CD4-positive, alpha-beta T cell (primary cell): ENCODE measurements at regions not wholly inside any gene's neighbourhood (a gene's known extent, or its start where the extent isn't known, plus 50 kb on each side); places are given as distances from the start of the nearest gene placed in this dataset.

Experiments used
- ATAC-seq: fragments of 200-7000 bp; cut with Tn5 transposase; one replicate; pipeline ENCODE4 v1.10.0; 2022; ENCODE audit warnings: mild to moderate bottlenecking; ENCODE audit not compliant: poor library complexity
- CTCF ChIA-PET: fragments of 350-600 bp; sonication (Branson Sonifier 250); formaldehyde crosslinking; loops from one replicate; lab custom pipeline; 2021; ENCODE audit warnings: antibody characterized with exemption, inconsistent platforms; lab: Charles Lee
- POLR2A ChIA-PET: fragments of 350-600 bp; sonication (Branson Sonifier 250); formaldehyde crosslinking; loops from one replicate; lab custom pipeline; 2021; ENCODE audit warnings: antibody characterized with exemption, inconsistent platforms; lab: Charles Lee
- DNase-seq, 14 experiments: peaks; one replicate each; pipeline ENCODE4 v3.0.0-alpha.2; 2013 to 2020; ENCODE audit warnings: mixed read lengths in 2 of 14
- H3K27ac ChIP-seq, 2 donors: one replicate each; pipeline versions ENCODE4 v1.5.1 to v1.7.0; 2013; ENCODE audit warnings: low read length in 2 of 2, low read depth in 1 of 2, mild to moderate bottlenecking in 1 of 2
- H3K27me3 ChIP-seq, 2 experiments: 1 replicate in 1 of 2; 2 replicates in 1 of 2; pipeline versions ENCODE4 v1.6.1 to v1.7.0; 2013; ENCODE audit warnings: low read length in 2 of 2, control low read depth in 1 of 2, mild to moderate bottlenecking in 1 of 2, moderate library complexity in 1 of 2; ENCODE audit not compliant: insufficient read depth in 2 of 2, control insufficient read depth in 1 of 2
- H3K36me3 ChIP-seq: one replicate; pipeline ENCODE4 v1.6.1; 2013; ENCODE audit warnings: low read length, control low read depth; ENCODE audit not compliant: insufficient read depth
- H3K4me1 ChIP-seq: one replicate; pipeline ENCODE4 v1.6.1; 2013; ENCODE audit warnings: low read length, control low read depth; ENCODE audit not compliant: insufficient read depth
- H3K4me3 ChIP-seq: one replicate; pipeline ENCODE4 v1.5.1; 2013; ENCODE audit warnings: mild to moderate bottlenecking, low read length, moderate library complexity
- H3K9me3 ChIP-seq, 2 experiments: 1 replicate in 1 of 2; 2 replicates in 1 of 2; pipeline versions ENCODE4 v1.6.1 to v1.7.0; 2013; ENCODE audit warnings: low read length in 2 of 2, mild to moderate bottlenecking in 2 of 2, control low read depth in 1 of 2, moderate library complexity in 1 of 2; ENCODE audit not compliant: control insufficient read depth in 1 of 2, insufficient read depth in 1 of 2
- H3K27ac Mint-ChIP-seq: one replicate; pipeline ENCODE4 v1.8.0; 2020; ENCODE audit warnings: mixed read lengths
- H3K27me3 Mint-ChIP-seq: one replicate; pipeline ENCODE4 v1.8.0; 2021; ENCODE audit warnings: mixed read lengths
- H3K36me3 Mint-ChIP-seq: one replicate; pipeline ENCODE4 v1.8.0; 2021; ENCODE audit warnings: low read depth, mixed read lengths
- H3K4me1 Mint-ChIP-seq: one replicate; pipeline ENCODE4 v1.8.0; 2021; ENCODE audit warnings: low read depth, mixed read lengths
- H3K4me3 Mint-ChIP-seq: one replicate; pipeline ENCODE4 v1.8.0; 2020; ENCODE audit warnings: mild to moderate bottlenecking, mixed read lengths
- H3K9me3 Mint-ChIP-seq: one replicate; pipeline ENCODE4 v1.8.0; 2020; ENCODE audit warnings: mixed read lengths
- intact Hi-C, 2 experiments: fragments of 100-400 bp; cut with DNase I in 1 of 2; cut with micrococcal nuclease in 1 of 2; formaldehyde crosslinking; loops; one replicate each; pipeline versions ENCODE4 v1.15.1 to v1.9.0; 2023 to 2025; cut with DNase I, micrococcal nuclease
- TF ChIP-seq, protein P1 (sequence below): fragments of 200-600 bp; IDR thresholded peaks from one replicate; pipeline ENCODE4 v1.8.0; 2022; ENCODE audit warnings: antibody characterized with exemption, mild to moderate bottlenecking

DNA sequence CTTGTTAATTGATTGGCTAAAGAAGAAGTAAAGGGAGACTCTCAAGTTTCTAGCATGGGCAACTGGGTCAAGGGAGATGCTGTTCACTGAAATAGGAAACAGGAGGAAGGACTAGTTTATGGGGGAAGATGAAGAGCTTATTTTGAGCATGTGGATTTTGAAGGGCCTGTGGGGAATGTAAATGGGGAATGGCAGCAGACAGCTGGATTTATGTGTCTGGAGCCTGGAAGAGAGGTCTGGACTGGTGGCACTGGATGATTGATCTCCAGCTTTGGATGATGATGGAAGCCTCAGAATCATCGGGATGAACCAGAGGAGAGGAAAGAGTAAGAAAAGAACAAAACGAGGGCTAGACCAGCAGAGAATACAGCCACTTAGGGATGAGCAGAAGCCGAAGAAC is 54.9 kb upstream of the ENAH start:
- ATAC-seq (no peak), DNase-seq (no peak)
- Histone ChIP-seq H3K4me1 (no peaks in the 10 kb centered on the region), H3K4me3 (no peak overlapping the region), H3K27ac (no peak overlapping the region), H3K27me3 (peaks cover 0 to 2% of the 10 kb centered on the region in 2 experiments), H3K9me3 (no peaks in the 10 kb centered on the region), H3K36me3 (no peaks in the 10 kb centered on the region)
- H3K4me3 Mint-ChIP-seq = no peak overlapping the region
- ChIA-PET POLR2A (no interaction called here), CTCF (no interaction called here)
- intact Hi-C loops = no loop called here
- no peak overlapping the region for H3K27ac Mint-ChIP-seq
- TF ChIP-seq, protein P1, sequence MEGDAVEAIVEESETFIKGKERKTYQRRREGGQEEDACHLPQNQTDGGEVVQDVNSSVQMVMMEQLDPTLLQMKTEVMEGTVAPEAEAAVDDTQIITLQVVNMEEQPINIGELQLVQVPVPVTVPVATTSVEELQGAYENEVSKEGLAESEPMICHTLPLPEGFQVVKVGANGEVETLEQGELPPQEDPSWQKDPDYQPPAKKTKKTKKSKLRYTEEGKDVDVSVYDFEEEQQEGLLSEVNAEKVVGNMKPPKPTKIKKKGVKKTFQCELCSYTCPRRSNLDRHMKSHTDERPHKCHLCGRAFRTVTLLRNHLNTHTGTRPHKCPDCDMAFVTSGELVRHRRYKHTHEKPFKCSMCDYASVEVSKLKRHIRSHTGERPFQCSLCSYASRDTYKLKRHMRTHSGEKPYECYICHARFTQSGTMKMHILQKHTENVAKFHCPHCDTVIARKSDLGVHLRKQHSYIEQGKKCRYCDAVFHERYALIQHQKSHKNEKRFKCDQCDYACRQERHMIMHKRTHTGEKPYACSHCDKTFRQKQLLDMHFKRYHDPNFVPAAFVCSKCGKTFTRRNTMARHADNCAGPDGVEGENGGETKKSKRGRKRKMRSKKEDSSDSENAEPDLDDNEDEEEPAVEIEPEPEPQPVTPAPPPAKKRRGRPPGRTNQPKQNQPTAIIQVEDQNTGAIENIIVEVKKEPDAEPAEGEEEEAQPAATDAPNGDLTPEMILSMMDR = no peak
- H3K36me3 Mint-ChIP-seq = no peaks in the 10 kb centered on the region
- peaks cover 4% of the 10 kb centered on the region for H3K27me3 Mint-ChIP-seq
- H3K9me3 Mint-ChIP-seq = no peaks in the 10 kb centered on the region
- no peaks in the 10 kb centered on the region for H3K4me1 Mint-ChIP-seq

DNA sequence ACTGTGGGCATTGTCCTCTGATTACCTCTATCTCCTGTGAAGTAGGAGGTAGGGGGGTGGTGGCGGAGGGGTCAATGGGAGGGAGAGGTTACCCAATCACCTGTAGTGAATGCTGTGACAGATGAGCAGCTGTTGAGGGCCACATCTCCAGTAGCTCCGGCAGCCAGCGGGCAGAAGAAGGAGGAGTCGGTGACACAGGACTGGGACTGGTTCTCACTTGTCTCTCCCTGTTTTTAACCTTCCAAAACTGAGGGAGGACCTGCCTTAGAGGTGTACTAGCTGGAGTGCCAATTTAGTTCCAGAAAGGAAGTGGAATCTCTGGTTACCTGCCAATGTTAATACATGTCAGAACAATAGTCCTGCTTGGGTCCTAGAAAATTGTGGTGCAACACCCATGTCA is 56.2 kb upstream of the ENAH start:
- H3K36me3 Mint-ChIP-seq = no peaks in the 10 kb centered on the region
- no peak for DNase-seq
- no peaks in the 10 kb centered on the region for H3K9me3 Mint-ChIP-seq
- H3K4me1 Mint-ChIP-seq = no peaks in the 10 kb centered on the region
- TF ChIP-seq, protein P1 = no peak
- H3K27me3 Mint-ChIP-seq = peaks cover 4% of the 10 kb centered on the region
- Histone ChIP-seq H3K36me3 (no peaks in the 10 kb centered on the region), H3K4me1 (no peaks in the 10 kb centered on the region), H3K27me3 (no peaks in the 10 kb centered on the region), H3K9me3 (no peaks in the 10 kb centered on the region), H3K4me3 (no peak overlapping the region), H3K27ac (no peak overlapping the region)
- no peak overlapping the region for H3K27ac Mint-ChIP-seq
- ChIA-PET POLR2A (no interaction called here), CTCF (no interaction called here)
- no peak for ATAC-seq
- intact Hi-C loops = no loop called here
- H3K4me3 Mint-ChIP-seq = no peak overlapping the region

DNA sequence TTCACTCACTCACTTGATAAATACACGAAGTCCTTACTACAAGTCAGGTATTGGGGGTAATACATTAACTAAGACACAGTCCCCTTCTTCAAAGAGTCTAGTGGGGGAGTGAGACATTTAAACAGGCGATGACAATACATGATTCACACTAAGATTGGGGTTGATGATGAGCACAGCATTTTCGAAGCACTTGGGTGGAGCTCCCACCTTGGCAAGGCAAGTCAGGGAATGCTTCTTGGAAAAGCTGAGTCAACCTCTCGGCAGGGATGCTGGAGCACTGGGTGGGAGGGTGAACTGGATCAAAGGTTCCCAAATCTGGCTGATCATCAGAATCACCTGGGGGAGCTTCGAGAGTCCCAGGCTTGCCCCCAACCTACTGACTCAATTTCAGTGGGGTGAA is 57.9 kb upstream of the ENAH start:
- no peak overlapping the region for H3K4me3 ChIP-seq
- Mint-ChIP-seq H3K27ac (no peak overlapping the region), H3K9me3 (no peaks in the 10 kb centered on the region), H3K27me3 (no peaks in the 10 kb centered on the region), H3K36me3 (no peaks in the 10 kb centered on the region), H3K4me3 (no peak overlapping the region), H3K4me1 (no peaks in the 10 kb centered on the region)
- H3K27me3 ChIP-seq = no peaks in the 10 kb centered on the region
- no peak for ATAC-seq
- ChIA-PET CTCF (no interaction called here), POLR2A (interaction anchor here (1.0 kb wide), 1 partner anchor 66 kb away, joined by 3 read pairs; no protein-coding TSS in a partner anchor)
- H3K36me3 ChIP-seq = no peaks in the 10 kb centered on the region
- no peaks in the 10 kb centered on the region for H3K9me3 ChIP-seq
- TF ChIP-seq, protein P1 = no peak
- no peak overlapping the region for H3K27ac ChIP-seq
- H3K4me1 ChIP-seq = no peaks in the 10 kb centered on the region
- DNase-seq = no peak
- intact Hi-C loops = no loop called here
